Kidney capillary endothelial cell (primary cell): ENCODE measurements at regions not wholly inside any gene's neighbourhood (a gene's known extent, or its start where the extent isn't known, plus 50 kb on each side); places are given as distances from the start of the nearest gene placed in this dataset.

Source experiments
- DNase-seq: peaks from one replicate; pipeline ENCODE4 v3.0.0-alpha.2; 2018; ENCODE audit warnings: low spot score

- no peak for DNase-seq
These were observed 179.4 kb upstream of the TMTC4 start for GRCh38 chr13:100854006-100854405.

- DNase-seq = no peak
These were observed 178.8 kb upstream of the TMTC4 start for GRCh38 chr13:100853434-100853833.

- no peak for DNase-seq
These were observed 177.6 kb upstream of the TMTC4 start for GRCh38 chr13:100852146-100852545.

- no peak for DNase-seq
These were observed 173.7 kb upstream of the TMTC4 start for GRCh38 chr13:100848304-100848703.

- DNase-seq = no peak
These were observed 170.6 kb upstream of the TMTC4 start for GRCh38 chr13:100845128-100845757.

GRCh38 chr13:100842136-100842535 is 167.5 kb upstream of the TMTC4 start:
- no peak for DNase-seq

GRCh38 chr13:100838387-100838786 is 163.8 kb upstream of the TMTC4 start:
- DNase-seq = no peak

- DNase-seq = no peak
These were observed 163.0 kb upstream of the TMTC4 start for GRCh38 chr13:100837631-100838030.

GRCh38 chr13:100836711-100837110 is 162.1 kb upstream of the TMTC4 start:
- DNase-seq = no peak

- DNase-seq = no peak
These were observed 161.1 kb upstream of the TMTC4 start for GRCh38 chr13:100835695-100836094.

GRCh38 chr13:100833427-100833826 is 158.8 kb upstream of the TMTC4 start:
- no peak for DNase-seq

GRCh38 chr13:100828226-100828625 is 153.6 kb upstream of the TMTC4 start:
- no peak for DNase-seq

GRCh38 chr13:100827489-100828176 is 153.0 kb upstream of the TMTC4 start:
- DNase-seq = no peak

- DNase-seq = no peak
These were observed 151.8 kb upstream of the TMTC4 start for GRCh38 chr13:100826441-100826840.

GRCh38 chr13:100825557-100825956 is 151.0 kb upstream of the TMTC4 start:
- DNase-seq = no peak

- no peak for DNase-seq
These were observed 149.8 kb upstream of the TMTC4 start for GRCh38 chr13:100824366-100824765.

- no peak for DNase-seq
These were observed 148.9 kb upstream of the TMTC4 start for GRCh38 chr13:100823448-100823847.

GRCh38 chr13:100822871-100823443 is 148.4 kb upstream of the TMTC4 start:
- DNase-seq = no peak

GRCh38 chr13:100818711-100819110 is 144.1 kb upstream of the TMTC4 start:
- no peak for DNase-seq

GRCh38 chr13:100817928-100818327 is 143.3 kb upstream of the TMTC4 start:
- DNase-seq = no peak

- no peak for DNase-seq
These were observed 141.0 kb upstream of the TMTC4 start for GRCh38 chr13:100815476-100816046.

GRCh38 chr13:100812982-100813584 is 138.5 kb upstream of the TMTC4 start:
- no peak for DNase-seq

GRCh38 chr13:100811928-100812327 is 137.3 kb upstream of the TMTC4 start:
- no peak for DNase-seq
